HFFc6 (cell line): ENCODE measurements at regions not wholly inside any gene's neighbourhood (a gene's known extent, or its start where the extent isn't known, plus 50 kb on each side); places are given as distances from the start of the nearest gene placed in this dataset.

Experiments
- DNase-seq: peaks from one replicate; pipeline ENCODE4 v3.0.0-alpha.2; 2018
- H3K27ac Mint-ChIP-seq: 2 replicates; pipeline ENCODE4 v1.8.0; 2020; ENCODE audit warnings: mild to moderate bottlenecking, mixed read lengths
- H3K27me3 Mint-ChIP-seq: 2 replicates; pipeline ENCODE4 v1.8.0; 2021; ENCODE audit warnings: mild to moderate bottlenecking, moderate library complexity, mixed read lengths; ENCODE audit not compliant: insufficient read depth
- H3K36me3 Mint-ChIP-seq: 2 replicates; pipeline ENCODE4 v1.8.0; 2021; ENCODE audit warnings: low read depth, mixed read lengths
- H3K4me1 Mint-ChIP-seq: 2 replicates; pipeline ENCODE4 v1.8.0; 2020; ENCODE audit warnings: low read depth, mixed read lengths
- H3K4me3 Mint-ChIP-seq: 2 replicates; pipeline ENCODE4 v1.8.0; 2020; ENCODE audit warnings: mild to moderate bottlenecking, moderate library complexity, mixed read lengths
- H3K9me3 Mint-ChIP-seq: 2 replicates; pipeline ENCODE4 v1.8.0; 2020; ENCODE audit warnings: mild to moderate bottlenecking, mixed read lengths
- CTCF ChIP-seq: fragments of 200-600 bp; sonication (generic); IDR thresholded peaks from 2 replicates; pipeline ENCODE4 v1.5.0; 2021; ENCODE audit warnings: antibody characterized with exemption, mild to moderate bottlenecking

GRCh38 chrX:138917781-138918180, 206.3 kb upstream of the FGF13 start:
- DNase-seq = no peak
- Mint-ChIP-seq H3K9me3 (peaks cover 4% of the 10 kb centered on the region; the same call in 1 of the 2 replicates), H3K27ac (no peak overlapping the region), H3K4me1 (no peaks in the 10 kb centered on the region), H3K27me3 (no peaks in the 10 kb centered on the region; the same call in none of the 2 replicates), H3K4me3 (no peak overlapping the region), H3K36me3 (no peaks in the 10 kb centered on the region)
- TF ChIP-seq CTCF = no peak

- DNase-seq = no peak
Observed at GRCh38 chrX:138914767-138915166, 203.2 kb upstream of the FGF13 start.

GRCh38 chrX:138908577-138908976, 197.1 kb upstream of the FGF13 start:
- Mint-ChIP-seq H3K9me3 (peaks cover 4% of the 10 kb centered on the region), H3K4me3 (no peak overlapping the region), H3K27ac (no peak overlapping the region), H3K36me3 (no peaks in the 10 kb centered on the region), H3K4me1 (no peaks in the 10 kb centered on the region), H3K27me3 (no peaks in the 10 kb centered on the region)
- TF ChIP-seq CTCF = no peak
- DNase-seq = no peak

More at GRCh38 chrX:138914767-138915166, 203.2 kb upstream of the FGF13 start:
- Mint-ChIP-seq H3K4me3 (no peak overlapping the region), H3K4me1 (no peaks in the 10 kb centered on the region), H3K36me3 (no peaks in the 10 kb centered on the region), H3K27me3 (no peaks in the 10 kb centered on the region; the same call in none of the 2 replicates), H3K9me3 (0 out of 2 replicates have a peak, but pooled peaks cover 4% of the 10 kb centered on the region), H3K27ac (no peak overlapping the region)
- no peak for TF ChIP-seq CTCF

- no peak for DNase-seq
- H3K27ac Mint-ChIP-seq = no peak overlapping the region
- H3K4me1 Mint-ChIP-seq = no peaks in the 10 kb centered on the region
- H3K36me3 Mint-ChIP-seq = no peaks in the 10 kb centered on the region
- no peak overlapping the region for H3K4me3 Mint-ChIP-seq
- H3K27me3 Mint-ChIP-seq = peaks cover 1% of the 10 kb centered on the region; the same call in 1 of the 2 replicates
- peaks cover 4% of the 10 kb centered on the region; the same call in 1 of the 2 replicates for H3K9me3 Mint-ChIP-seq
- TF ChIP-seq CTCF = no peak
Observed at GRCh38 chrX:138897621-138898492, 186.3 kb upstream of the FGF13 start.

- no peaks in the 10 kb centered on the region for H3K27me3 Mint-ChIP-seq
- no peak overlapping the region for H3K27ac Mint-ChIP-seq
- H3K9me3 Mint-ChIP-seq = peaks cover 8% of the 10 kb centered on the region
- no peak for TF ChIP-seq CTCF
- H3K36me3 Mint-ChIP-seq = no peaks in the 10 kb centered on the region
- H3K4me1 Mint-ChIP-seq = no peaks in the 10 kb centered on the region
- H3K4me3 Mint-ChIP-seq = no peak overlapping the region
- DNase-seq = no peak
Observed at GRCh38 chrX:138890491-138890890, 179.0 kb upstream of the FGF13 start.
